Left lung (tissue), 4 donors: ENCODE measurements at regions not wholly inside any gene's neighbourhood (a gene's known extent, or its start where the extent isn't known, plus 50 kb on each side); places are given as distances from the start of the nearest gene placed in this dataset.
A peak's percentile ranks its signal among the peaks of the same experiment; 100 is the strongest.
"Not testable (repeated sequence)": the region's sequence is repeated elsewhere in the genome, so short reads cannot be mapped to it uniquely, and the experiment has no call there.

Experiments used
- ATAC-seq: fragments of 200-7000 bp; cut with Tn5 transposase; one replicate; pipeline ENCODE4 v1.9.1; 2020; ENCODE audit warnings: moderate library complexity
- DNase-seq, 4 donors: peaks; one replicate each; pipeline ENCODE4 v3.0.0-alpha.2; 2013 to 2020
- H3K27ac ChIP-seq, 2 donors: fragments of 200-600 bp; sonication (generic) in 1 of 2; one replicate each; pipeline versions ENCODE4 v1.5.0 to v1.8.0; 2020 to 2021
- H3K27me3 ChIP-seq, 2 donors: fragments of 200-600 bp; sonication (generic) in 1 of 2; one replicate each; pipeline versions ENCODE4 v1.5.0 to v1.8.0; 2020 to 2021
- H3K36me3 ChIP-seq, 2 donors: fragments of 200-600 bp; sonication (generic) in 1 of 2; one replicate each; pipeline versions ENCODE4 v1.5.0 to v1.8.0; 2020 to 2021
- H3K4me1 ChIP-seq, 2 donors: fragments of 200-600 bp; one replicate each; pipeline ENCODE4 v1.8.0; 2021
- H3K4me3 ChIP-seq, 2 donors: fragments of 200-600 bp; sonication (generic) in 1 of 2; one replicate each; pipeline versions ENCODE4 v1.5.0 to v1.8.0; 2020 to 2021; ENCODE audit warnings: mild to moderate bottlenecking in 1 of 2
- H3K9me3 ChIP-seq, 2 donors: fragments of 200-600 bp; sonication (generic) in 1 of 2; one replicate each; pipeline versions ENCODE4 v1.5.0 to v1.8.0; 2020 to 2021
- CTCF ChIP-seq, 2 donors: fragments of 200-600 bp; sonication (generic) in 1 of 2; IDR thresholded peaks; one replicate each; pipeline versions ENCODE4 v1.5.0 to v1.8.0; 2021; ENCODE audit warnings: antibody characterized with exemption in 2 of 2
- intact Hi-C, 2 donors: fragments of 100-400 bp; cut with DNase I; formaldehyde crosslinking; loops; one replicate each; pipeline versions ENCODE4 v1.11.2 to v1.14.2; 2022
- donor health status: DM: no; HTN: yes; CAD: no.
- donor health status: DM: no; HTN: no; CAD: no.

- H3K9me3 ChIP-seq, result peaks cover 0 to 2% of the 10 kb centered on the region in 2 donors
- no peak overlapping the region for H3K27ac ChIP-seq
- no peaks in the 10 kb centered on the region for H3K27me3 ChIP-seq
- no peak for TF ChIP-seq CTCF (IDR thresholded peaks at IDR 0.05)
- ATAC-seq (no peak), DNase-seq (no peak)
- H3K4me1 ChIP-seq, result no peaks in the 10 kb centered on the region
- intact Hi-C loops, result no loop called here
- no peak overlapping the region for H3K4me3 ChIP-seq
- H3K36me3 ChIP-seq, result no peaks in the 10 kb centered on the region
These were observed 1320.2 kb upstream of the PCDH9 start for GRCh38 chr13:68550330-68550729.

DNA sequence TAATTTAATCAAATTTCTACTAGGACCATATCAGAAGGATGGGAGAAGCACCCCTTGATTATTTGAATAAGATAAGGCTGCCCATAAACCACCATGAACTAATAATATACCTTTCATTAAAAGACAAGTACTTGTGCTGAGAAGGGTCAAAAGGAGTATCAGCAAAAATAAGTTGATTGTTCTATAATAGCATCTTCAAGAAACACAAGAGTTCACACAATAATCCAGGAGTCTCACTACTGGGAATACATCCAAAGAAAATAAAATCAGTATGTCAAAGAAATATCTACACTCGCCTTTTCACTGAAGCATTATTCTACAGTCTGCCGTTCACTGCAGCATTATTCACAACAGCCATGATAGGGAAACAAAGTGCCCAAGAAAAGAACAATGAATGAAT lies 1310.1 kb upstream of the PCDH9 start:
- no peaks in the 10 kb centered on the region for H3K4me1 ChIP-seq
- H3K27ac ChIP-seq, result no peak overlapping the region
- intact Hi-C loops, result no loop called here
- no peak for TF ChIP-seq CTCF (IDR thresholded peaks at IDR 0.05)
- no peak for DNase-seq
- H3K27me3 ChIP-seq, result no peaks in the 10 kb centered on the region
- H3K36me3 ChIP-seq, result no peaks in the 10 kb centered on the region
- no peak for ATAC-seq
- no peak overlapping the region for H3K4me3 ChIP-seq
- no peaks in the 10 kb centered on the region for H3K9me3 ChIP-seq

GRCh38 chr13:68535329-68535728 lies 1305.2 kb upstream of the PCDH9 start:
- H3K27ac ChIP-seq, result no peak overlapping the region
- ATAC-seq, result no peak
- TF ChIP-seq CTCF (IDR thresholded peaks at IDR 0.05), result no peak
- intact Hi-C loops, result no loop called here
- H3K4me1 ChIP-seq, result no peaks in the 10 kb centered on the region
- no peaks in the 10 kb centered on the region for H3K27me3 ChIP-seq
- no peaks in the 10 kb centered on the region for H3K36me3 ChIP-seq
- no peak for DNase-seq
- no peaks in the 10 kb centered on the region for H3K9me3 ChIP-seq
- H3K4me3 ChIP-seq, result no peak overlapping the region

- H3K4me1 ChIP-seq, ATAC-seq, H3K27ac ChIP-seq, DNase-seq, H3K27me3 ChIP-seq, intact Hi-C loops, H3K36me3 ChIP-seq, H3K4me3 ChIP-seq: not testable (repeated sequence)
- peaks cover 0 to 20% of the 10 kb centered on the region in 2 donors for H3K9me3 ChIP-seq
These were observed 1297.0 kb upstream of the PCDH9 start for GRCh38 chr13:68527167-68527566.

- peaks cover 0 to 20% of the 10 kb centered on the region in 2 donors for H3K9me3 ChIP-seq
- ATAC-seq (no peak), DNase-seq (peak in 1 of 4 donors; percentile 61)
- no peaks in the 10 kb centered on the region for H3K36me3 ChIP-seq
- intact Hi-C loops, result no loop called here
- no peaks in the 10 kb centered on the region for H3K27me3 ChIP-seq
- no peak overlapping the region for H3K27ac ChIP-seq
- H3K4me1 ChIP-seq, result no peaks in the 10 kb centered on the region
- no peak for TF ChIP-seq CTCF (IDR thresholded peaks at IDR 0.05)
- no peak overlapping the region for H3K4me3 ChIP-seq
These were observed 1293.8 kb upstream of the PCDH9 start for GRCh38 chr13:68523838-68524424.

DNA sequence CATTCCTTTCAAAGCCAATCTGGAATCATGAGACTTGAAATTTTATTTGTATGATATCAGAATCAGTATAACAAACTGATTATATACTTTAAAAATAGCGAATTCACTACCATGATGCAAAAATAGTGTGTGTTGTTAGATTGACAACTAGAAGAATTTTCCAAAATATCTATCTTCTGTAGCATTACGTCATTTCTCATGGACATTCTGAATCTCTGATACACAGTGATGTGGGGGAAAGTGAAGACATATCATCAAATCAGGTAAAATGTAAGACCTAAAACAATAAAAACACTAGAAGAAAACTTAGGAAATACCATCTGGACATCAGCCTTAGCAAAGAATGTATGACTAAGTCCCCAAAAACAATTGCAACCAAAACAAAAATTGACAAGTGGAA lies 1292.0 kb upstream of the PCDH9 start:
- no peaks in the 10 kb centered on the region for H3K4me1 ChIP-seq
- H3K4me3 ChIP-seq, result no peak overlapping the region
- intact Hi-C loops, result no loop called here
- ATAC-seq (no peak), DNase-seq (no peak)
- H3K9me3 ChIP-seq, result peaks cover 0 to 11% of the 10 kb centered on the region in 2 donors
- no peak for TF ChIP-seq CTCF (IDR thresholded peaks at IDR 0.05)
- H3K36me3 ChIP-seq, result no peaks in the 10 kb centered on the region
- no peaks in the 10 kb centered on the region for H3K27me3 ChIP-seq
- H3K27ac ChIP-seq, result no peak overlapping the region
